LNCaP clone FGC (cell line): ENCODE measurements at regions not wholly inside any gene's neighbourhood (a gene's known extent, or its start where the extent isn't known, plus 50 kb on each side); places are given as distances from the start of the nearest gene placed in this dataset.

Experiments used
- DNase-seq: peaks from one replicate; pipeline ENCODE4 v3.0.0-alpha.2; 2011; ENCODE audit warnings: low read depth
- H3K4me3 ChIP-seq: 2 replicates; pipeline ENCODE4 v1.5.1; 2011; ENCODE audit warnings: mild to moderate bottlenecking, low read depth, low read length, control low read depth
- TF ChIP-seq, protein P1 (sequence below): IDR thresholded peaks from 2 replicates; pipeline ENCODE4 v1.5.1; 2012; ENCODE audit warnings: mild to moderate bottlenecking; ENCODE audit not compliant: control insufficient read depth, insufficient read depth; ENCODE audit errors: extremely low read depth

DNA sequence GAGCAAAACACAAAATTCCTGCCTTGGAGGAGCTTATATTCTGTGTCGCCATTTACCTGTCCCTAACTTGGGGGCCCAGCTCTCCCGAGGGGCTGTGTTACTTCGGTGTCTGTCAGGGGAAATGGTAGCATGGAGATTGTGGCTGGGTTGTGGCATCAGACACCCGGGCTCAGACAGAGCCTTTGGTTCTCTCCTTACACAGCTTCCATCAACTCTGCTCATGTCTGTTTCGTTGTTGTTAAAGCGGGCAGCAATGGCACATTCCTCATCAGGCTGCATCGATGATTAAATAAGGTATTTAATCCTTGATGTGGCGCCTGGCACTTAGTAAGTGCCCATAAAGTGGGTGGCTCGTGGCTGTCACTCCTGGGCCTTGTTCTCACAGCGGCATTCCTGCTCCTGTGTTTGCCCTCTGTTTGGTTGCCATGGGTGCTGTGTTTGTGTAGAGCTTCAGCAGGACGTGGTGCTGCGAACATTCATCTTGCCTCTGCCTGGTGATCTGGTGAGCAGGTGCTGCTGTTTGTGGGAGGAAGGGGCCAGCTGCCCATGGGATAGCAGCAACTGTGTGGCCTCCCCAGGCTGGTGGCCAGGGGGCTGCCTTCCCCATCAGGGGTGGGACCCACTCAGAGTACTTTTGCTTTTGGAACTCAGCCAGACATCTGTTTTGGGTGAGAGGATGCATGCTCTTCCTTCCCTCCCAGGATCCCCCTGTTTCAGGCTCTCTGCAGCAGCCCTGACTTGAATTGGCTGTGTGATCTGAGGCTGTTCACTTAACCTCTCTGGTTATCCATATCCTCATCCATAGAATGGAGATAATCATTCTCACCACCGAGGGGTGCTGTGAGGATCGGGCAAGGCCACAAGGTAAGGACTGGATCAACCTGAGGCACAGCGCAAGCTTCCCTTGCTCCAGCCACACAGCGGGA, 207.2 kb upstream of the SVIL start:
- H3K4me3 ChIP-seq = no peak overlapping the region
- TF ChIP-seq, protein P1, sequence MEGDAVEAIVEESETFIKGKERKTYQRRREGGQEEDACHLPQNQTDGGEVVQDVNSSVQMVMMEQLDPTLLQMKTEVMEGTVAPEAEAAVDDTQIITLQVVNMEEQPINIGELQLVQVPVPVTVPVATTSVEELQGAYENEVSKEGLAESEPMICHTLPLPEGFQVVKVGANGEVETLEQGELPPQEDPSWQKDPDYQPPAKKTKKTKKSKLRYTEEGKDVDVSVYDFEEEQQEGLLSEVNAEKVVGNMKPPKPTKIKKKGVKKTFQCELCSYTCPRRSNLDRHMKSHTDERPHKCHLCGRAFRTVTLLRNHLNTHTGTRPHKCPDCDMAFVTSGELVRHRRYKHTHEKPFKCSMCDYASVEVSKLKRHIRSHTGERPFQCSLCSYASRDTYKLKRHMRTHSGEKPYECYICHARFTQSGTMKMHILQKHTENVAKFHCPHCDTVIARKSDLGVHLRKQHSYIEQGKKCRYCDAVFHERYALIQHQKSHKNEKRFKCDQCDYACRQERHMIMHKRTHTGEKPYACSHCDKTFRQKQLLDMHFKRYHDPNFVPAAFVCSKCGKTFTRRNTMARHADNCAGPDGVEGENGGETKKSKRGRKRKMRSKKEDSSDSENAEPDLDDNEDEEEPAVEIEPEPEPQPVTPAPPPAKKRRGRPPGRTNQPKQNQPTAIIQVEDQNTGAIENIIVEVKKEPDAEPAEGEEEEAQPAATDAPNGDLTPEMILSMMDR = no peak
- peak; percentile 69 for DNase-seq

- DNase-seq = no peak
- no peak overlapping the region for H3K4me3 ChIP-seq
- TF ChIP-seq, protein P1 = no peak
These were observed 205.9 kb upstream of the SVIL start for GRCh38 chr10:29840516-29841276.

GRCh38 chr10:29839826-29840515, 205.2 kb upstream of the SVIL start:
- TF ChIP-seq, protein P1 = no peak
- DNase-seq = no peak

GRCh38 chr10:29838539-29838938, 203.8 kb upstream of the SVIL start:
- no peak for DNase-seq
- no peak overlapping the region for H3K4me3 ChIP-seq
- TF ChIP-seq, protein P1 = no peak

More at GRCh38 chr10:29839826-29840515, 205.2 kb upstream of the SVIL start:
- H3K4me3 ChIP-seq = no peak overlapping the region

DNA sequence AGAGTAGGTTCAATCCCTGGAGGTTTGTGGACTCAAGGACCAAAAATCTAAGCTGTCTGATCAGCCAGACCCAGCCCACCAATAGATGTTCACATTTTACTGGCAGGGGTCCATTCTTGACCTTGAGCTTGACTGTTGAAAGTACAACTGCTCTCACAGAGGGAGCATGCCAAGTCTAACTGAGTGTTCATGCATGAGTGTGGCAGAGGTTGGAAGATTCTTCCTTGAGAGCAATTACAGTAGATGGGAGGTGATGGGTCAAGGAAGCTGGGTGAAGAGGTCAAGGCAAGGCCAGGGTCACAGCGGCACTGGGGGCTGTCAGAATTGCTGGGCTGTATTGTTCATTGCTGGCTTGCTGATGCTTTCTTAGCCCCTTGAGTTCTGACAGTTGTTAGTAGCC, 202.8 kb upstream of the SVIL start:
- TF ChIP-seq, protein P1 = no peak
- no peak for DNase-seq
- no peak overlapping the region for H3K4me3 ChIP-seq

- TF ChIP-seq, protein P1 = no peak
These were observed 201.6 kb upstream of the SVIL start for GRCh38 chr10:29836396-29836795.

More at GRCh38 chr10:29836396-29836795, 201.6 kb upstream of the SVIL start:
- no peak for DNase-seq
- no peak overlapping the region for H3K4me3 ChIP-seq
